HG02852 (cell line): ENCODE measurements at regions not wholly inside any gene's neighbourhood (a gene's known extent, or its start where the extent isn't known, plus 50 kb on each side); places are given as distances from the start of the nearest gene placed in this dataset.
"Not testable (repeated sequence)": the region's sequence is repeated elsewhere in the genome, so short reads cannot be mapped to it uniquely, and the experiment has no call there.

Experiments used
- ATAC-seq: cut with Tn5 transposase; IDR thresholded peaks from one replicate; pipeline ENCODE4 v1.9.1; 2021; ENCODE audit warnings: mild to moderate bottlenecking, moderate library complexity; ENCODE audit not compliant: unreplicated experiment

DNA sequence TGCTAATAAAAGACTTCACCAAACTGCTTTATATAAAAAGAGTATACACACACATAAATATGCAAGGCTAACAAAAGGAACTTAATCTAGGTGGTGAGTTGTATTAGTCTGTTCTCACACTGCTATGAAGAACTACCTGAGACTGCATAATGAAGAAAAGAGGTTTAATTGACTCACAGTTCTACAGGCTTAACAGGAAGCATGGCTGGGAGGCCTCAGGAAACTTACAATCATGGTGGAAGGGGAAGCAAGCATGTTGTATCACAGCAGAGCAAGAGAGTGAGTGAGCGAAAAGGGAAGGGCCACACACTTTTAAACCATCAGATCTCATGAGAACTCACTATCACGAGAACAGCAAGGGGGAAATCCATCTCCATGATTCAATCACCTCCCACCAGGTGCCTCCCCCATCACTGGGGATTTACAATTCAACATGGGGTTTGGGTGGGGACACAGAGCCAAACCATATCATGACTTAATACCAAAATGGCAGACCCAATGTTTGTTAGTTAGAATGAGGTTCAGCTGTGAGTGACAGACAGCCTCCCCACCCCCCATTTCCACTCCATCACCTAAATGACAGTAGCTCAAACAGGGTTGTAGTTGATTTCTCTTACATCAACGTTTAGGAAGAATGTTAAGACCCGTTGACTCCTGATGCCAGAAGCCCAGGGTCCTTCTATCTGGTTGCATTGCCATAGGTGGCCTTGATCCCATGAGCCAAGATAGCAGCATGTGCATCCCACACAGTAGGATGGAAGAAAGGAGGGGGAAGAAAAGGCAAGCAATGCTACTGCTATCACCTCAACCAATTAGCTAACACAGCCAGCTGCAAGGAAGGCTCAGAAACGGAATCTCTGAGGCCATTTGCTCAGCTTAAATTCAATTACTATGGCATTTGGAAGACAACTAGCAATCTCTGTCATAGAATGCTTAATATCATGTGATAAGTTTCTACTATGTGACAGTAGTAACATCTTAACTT is 77.0 kb downstream of the CCDC71L start:
- no peak for ATAC-seq

DNA sequence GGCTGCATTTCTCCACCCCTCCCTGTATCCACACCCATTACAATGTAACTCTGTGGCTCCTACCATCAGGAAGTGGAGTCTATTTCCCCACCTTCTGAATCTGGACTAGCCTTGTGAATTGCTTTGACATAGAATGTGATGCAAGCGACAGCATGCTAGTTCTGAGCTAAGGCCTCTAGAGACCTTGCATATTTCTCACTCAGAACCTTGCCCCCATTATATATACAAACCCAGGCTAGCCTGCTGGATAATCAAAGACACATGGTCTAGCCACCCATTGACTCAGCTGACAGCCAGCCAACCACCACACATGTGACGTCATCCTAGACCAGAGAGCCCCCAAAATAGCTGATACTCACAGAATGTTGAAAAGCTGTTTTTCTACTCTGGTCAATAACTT is 77.9 kb downstream of the CCDC71L start:
- ATAC-seq: no peak

DNA sequence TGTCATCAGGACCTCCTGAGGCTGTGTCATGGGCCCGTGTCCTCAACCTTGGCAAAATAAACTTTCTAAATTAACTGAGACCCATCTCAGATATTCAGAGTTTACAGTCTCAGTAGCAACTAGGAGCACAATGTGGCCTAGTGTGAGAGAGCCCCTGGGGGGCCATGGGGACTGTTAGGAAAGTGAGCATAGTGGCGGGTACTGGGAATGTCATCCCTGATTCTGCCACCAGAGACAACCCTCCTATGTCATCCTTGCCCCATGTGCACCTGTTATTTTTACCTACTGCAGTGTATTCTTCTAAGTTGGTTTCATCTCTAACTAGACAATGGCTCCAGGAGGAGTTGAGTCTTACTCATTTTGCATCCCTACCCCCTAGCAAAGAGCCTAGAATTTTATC is 78.6 kb downstream of the CCDC71L start:
- ATAC-seq: no peak

GRCh38 chr7:106579086-106579485 is 81.9 kb downstream of the CCDC71L start:
- ATAC-seq: not testable (repeated sequence)

DNA sequence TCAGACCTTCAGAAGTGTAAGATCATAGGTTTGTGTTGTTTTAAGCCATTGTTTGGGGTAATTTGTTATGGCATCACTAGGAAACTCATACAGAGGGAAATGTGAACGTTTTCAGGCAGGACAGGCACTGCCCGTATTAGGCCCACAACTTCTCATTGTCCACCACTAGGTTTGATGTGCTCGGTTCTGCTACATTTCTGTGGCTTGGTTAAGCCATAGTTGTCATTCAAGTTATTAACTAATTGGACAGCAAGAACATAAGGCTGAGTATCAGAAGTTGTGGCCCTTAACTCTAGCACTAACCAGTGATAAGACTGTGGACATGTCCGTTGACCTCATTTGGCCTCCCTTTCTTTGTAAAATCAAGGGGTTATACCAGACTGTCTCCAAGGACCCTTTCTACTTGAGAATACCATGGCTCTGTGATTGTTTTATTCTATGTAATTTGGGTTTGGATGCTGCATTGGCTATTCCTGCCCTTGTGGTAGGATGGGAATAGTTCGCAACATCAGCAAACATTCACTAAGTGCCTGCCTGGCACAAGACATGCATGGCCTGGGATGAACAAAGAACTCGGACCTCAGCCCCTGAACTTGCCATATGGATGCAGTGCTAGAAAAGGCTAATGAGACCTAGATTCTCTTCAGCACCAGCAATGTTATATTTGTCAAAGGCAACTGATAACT is 85.7 kb downstream of the CCDC71L start:
- no peak for ATAC-seq

DNA sequence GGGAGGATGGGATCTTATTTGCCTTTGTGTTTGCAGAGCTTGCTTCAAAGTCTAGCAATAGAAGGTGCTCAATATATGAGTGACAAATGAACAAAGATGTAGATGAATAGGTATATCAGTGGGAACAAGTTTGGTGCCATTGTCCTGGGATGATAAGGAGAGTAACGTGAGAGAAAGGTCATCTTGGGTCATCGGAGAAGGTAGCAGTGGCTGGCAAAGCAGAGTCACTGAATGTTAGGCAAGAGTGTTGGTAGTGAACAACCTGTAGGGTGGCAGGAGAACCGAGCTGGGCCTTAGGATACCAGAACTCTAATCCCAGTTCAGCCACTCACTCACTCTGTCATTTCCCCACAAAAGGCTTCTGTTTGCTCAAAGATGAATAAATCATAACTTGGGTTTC is 87.2 kb downstream of the CCDC71L start:
- ATAC-seq: no peak

GRCh38 chr7:106573125-106573663 is 87.8 kb downstream of the CCDC71L start:
- no peak for ATAC-seq

DNA sequence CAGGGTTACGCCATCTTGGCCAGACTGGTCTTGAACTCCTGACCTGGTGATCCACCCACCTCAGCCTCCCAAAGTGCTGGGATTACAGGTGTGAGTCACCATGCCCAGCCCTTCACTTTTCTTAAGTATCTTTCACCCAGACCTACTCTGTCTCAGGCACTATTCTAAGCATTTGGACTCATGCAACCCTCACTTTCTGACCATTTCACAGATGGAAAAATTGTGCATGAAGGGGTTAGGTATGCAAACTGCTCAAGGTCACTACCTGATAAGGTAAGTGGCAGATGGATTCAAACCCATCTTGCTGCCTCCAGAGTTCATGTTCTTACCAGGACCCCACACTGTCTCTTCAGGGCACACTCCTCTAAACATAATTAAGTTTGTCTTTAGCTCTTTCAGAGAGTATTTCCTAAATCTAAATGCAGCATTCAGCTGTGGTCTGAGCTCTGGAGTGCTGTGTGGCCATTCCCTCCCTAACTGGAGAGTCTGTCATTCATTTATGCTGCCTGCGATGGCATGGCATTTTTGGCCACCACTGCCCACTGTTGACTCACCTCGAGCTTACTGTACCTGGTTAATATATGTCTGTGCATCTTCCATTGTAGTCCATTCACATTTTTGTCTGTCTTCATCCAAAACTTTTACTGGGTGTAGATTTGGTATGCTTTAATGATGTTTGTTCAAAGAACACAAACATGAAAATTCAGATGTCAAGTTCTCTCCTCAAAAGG is 88.4 kb downstream of the CCDC71L start:
- ATAC-seq: no peak

DNA sequence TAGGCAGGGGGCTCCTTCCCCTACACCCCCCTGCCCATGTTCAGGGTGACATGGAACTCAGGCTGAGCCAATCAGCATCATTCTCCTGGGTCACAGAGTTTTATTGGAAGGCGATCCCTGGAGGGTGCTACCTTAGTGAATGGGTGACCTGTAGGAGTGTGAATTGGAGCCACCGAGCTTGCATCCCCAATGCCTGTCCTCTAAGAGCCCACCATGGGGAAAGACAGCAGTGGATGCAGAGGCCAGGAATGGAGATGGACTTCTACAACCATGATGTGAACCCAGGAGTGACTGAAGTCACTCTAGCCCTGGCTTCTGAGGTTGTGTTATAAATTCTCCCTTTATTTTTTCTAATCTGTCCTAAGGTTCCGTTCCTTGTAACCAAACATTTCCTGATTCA is 89.4 kb downstream of the CCDC71L start:
- ATAC-seq: no peak

DNA sequence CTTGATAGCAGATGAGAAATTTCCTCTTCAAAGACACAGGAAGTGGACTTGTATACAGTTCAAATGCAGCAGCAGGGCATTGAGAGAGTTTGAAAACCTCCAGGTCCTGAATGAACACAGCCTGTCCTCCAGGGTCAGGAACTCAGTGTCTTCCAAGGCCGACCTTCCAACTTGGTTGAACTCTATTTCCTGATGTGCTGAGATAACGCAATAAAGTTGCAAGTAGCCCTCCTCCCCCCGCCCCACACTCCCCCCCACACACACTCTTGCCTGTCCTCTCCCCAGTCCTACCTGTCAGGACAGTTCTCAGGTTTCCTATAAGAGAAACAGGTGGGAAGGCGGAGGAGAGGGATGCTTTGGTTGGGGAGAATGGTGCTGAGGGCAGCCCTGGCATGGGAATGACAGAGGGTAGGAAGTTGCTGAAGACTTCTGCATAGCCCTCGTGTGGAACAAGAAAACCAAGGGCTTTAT is 90.0 kb downstream of the CCDC71L start:
- no peak for ATAC-seq

DNA sequence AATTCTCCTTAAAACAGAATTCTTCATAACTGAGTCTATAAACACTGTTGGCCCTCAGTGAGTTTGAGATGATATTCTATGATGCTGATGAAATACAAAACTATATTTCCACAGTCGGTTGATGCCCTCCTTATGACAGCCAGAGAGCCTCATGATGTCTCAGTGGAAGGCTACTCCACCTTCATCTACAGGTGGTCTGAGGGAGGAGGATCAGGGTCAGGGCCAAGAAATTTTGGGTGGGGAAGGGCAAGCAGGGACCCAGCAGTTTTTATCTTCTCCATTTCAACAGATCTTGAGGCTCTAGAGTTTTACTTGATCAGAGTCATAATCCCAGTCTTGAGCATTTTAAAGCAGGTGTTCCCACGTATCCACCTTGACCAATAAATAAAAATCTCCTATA is 90.8 kb downstream of the CCDC71L start:
- ATAC-seq: no peak

DNA sequence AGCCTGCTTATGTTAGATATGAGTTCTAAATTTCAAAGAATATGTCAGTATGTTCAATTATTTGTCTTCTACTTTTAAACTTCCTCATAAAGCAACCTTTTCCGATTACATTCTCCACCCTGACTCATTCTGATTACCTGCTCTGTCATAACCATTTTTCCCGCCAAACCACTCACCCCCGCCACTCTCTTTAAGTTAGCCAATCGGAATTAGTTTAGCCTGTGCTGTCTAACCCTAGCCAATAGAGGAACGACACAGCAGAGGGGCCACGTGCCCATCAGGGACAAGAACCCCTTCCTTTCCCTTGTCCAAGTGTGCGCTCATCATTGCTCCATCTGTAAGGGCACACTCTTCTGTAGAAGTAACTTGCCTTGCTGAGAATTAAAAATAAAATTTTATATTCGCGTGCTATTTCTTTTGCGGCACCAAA is 91.4 kb downstream of the CCDC71L start:
- ATAC-seq: no peak

GRCh38 chr7:106568680-106569499 is 92.1 kb downstream of the CCDC71L start:
- no peak for ATAC-seq

- no peak for ATAC-seq
These were observed 92.8 kb downstream of the CCDC71L start for GRCh38 chr7:106568002-106568679.

GRCh38 chr7:106567204-106568001 is 93.6 kb downstream of the CCDC71L start:
- not testable (repeated sequence) for ATAC-seq

DNA sequence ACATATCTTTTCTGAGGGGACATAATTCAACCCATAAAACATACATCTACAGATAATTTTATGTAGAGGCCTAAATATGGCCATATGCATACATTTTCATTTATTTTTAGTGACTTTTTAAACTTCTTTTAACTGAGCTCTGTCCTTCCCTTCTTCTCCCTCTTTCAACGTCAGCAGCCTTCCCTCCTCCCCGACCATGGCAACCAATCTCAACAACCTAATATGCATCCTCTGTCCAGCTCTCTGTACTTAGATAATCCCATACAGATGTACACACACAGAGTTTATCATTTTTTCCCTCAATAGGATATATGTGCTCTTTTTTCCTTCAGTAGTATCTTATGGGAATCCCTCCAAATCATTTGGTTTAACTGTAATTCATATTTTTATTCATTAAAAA is 94.3 kb downstream of the CCDC71L start:
- ATAC-seq: no peak

GRCh38 chr7:106566196-106566595 is 94.8 kb downstream of the CCDC71L start:
- no peak for ATAC-seq

- ATAC-seq: no peak
These were observed 95.5 kb downstream of the CCDC71L start for GRCh38 chr7:106565428-106565827.
